KBM-7 (cell line): ENCODE measurements at regions not wholly inside any gene's neighbourhood (a gene's known extent, or its start where the extent isn't known, plus 50 kb on each side); places are given as distances from the start of the nearest gene placed in this dataset.

Experiments
- DNase-seq: peaks from one replicate; pipeline ENCODE4 v3.0.0-alpha.2; 2015
- in situ Hi-C: fragments of 300-500 bp; cut with MboI; formaldehyde crosslinking; loops from 2 replicates; pipeline ENCODE4 v1.14.3; 2020; ENCODE audit warnings: low sequenced_read_pairs, low pct_unique_long_range_greater_than_20kb, mixed read lengths

DNA sequence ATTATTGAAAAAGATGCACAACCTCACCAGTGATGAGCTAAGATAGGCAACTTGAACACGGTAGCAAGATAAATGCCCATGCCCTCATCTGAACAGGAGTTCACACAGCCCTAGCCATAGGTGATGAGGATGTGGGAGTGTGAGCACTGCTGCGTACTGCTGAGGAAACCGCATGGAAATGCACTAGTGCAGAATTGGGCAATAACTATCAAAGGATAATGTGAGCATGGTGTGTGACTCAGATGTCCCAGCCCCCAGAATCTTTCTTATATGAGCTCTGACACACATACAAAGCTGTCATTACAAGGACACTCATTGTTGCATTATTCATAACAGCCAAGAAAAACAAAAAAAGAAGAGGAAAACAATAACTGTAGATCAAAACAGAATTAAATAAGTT is 521.2 kb downstream of the IRX1 start:
- DNase-seq, result no peak
- in situ Hi-C loops, result no loop called here

DNA sequence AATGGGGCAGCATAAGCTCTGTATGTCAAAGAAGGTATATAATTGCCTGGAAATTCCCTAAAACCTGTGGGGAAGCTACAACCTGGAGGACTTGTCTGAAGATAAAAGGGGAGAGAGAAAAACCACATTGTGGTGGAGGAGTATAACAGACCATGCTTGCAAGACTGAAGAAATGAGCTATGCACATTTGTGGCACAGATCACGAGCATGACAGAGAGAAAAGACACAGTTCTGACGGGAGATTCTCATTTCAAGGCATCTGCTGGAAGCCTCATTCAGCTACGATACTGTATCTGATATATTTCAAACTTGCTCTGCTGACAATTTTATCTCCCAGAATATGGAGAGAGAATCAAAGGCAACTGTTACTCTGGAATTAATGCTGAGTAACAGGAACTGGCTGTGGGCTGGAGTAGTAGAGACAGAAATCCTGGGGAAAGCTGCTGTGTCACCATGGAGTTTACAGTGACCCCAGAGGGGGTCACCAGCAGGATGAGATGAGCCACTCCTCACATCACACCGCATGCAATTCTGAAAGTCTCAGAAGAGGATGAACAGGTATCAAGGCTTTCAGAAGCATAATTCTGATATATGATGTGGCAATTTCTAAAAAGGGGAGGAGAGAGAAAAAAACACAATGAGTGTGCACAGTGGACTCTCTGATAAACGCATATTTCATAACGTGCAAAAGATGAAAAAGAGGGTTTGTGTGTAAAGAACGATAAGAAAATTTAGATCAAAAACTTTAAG is 528.8 kb downstream of the IRX1 start:
- in situ Hi-C loops, result no loop called here
- no peak for DNase-seq

DNA sequence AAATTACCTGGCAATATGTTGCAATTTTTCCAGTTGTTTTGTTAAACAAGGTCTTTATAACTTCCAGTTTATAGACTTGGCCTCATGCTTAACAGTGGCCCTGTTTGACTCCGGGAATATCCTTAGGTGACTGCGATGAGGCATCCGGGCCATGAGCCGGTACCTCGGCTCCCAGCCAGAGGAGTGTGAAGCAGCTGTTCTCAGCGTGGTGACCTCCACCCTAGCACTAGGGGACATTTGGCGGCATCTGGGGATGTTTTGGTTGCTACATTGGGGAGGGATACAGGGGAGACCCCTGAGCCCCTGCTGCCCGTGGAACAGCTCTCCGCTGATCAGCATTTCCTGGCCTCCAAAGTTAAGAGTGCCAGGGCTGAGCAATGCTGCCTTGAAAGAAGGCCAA is 533.4 kb downstream of the IRX1 start:
- no peak for DNase-seq
- in situ Hi-C loops, result no loop called here

DNA sequence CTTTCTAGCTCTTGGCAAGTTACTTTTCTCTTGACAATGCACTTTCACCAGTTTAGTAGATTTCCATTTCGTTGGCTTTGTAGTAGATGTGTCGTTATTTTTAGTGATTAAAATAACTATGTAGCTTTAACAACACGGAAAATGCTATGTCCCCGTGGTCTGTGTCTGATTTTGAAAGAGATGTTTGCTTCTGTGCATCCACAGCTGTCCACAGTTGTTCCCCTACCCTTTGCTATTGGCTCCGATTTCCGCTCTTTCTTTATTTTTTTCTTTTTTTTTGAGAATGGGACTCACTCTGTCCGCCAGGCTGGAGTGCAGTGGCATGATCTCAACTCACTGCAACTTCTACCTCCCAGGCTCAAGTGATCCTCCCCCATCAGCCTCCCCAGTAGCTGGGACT is 533.9 kb downstream of the IRX1 start:
- DNase-seq, result no peak
- in situ Hi-C loops, result no loop called here

DNA sequence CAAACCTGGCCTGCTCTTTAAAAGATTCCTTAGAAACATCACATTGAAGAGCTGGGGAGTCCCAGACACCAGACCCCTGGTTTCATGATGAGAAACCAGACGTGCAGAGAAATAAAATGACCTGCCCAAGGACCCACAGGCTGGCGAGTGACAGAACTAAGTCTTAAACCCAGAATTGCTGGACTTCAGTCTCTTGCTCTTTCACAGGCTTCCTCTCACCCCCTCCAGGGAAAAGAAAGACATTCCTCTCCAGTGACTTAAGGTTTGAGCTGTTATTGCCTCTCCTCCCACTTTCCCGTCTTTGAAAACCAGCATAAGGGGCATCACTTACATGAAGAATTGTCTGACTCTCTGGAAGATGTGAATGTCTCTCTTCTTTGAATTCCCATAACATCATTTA is 535.2 kb downstream of the IRX1 start:
- in situ Hi-C loops, result no loop called here

DNA sequence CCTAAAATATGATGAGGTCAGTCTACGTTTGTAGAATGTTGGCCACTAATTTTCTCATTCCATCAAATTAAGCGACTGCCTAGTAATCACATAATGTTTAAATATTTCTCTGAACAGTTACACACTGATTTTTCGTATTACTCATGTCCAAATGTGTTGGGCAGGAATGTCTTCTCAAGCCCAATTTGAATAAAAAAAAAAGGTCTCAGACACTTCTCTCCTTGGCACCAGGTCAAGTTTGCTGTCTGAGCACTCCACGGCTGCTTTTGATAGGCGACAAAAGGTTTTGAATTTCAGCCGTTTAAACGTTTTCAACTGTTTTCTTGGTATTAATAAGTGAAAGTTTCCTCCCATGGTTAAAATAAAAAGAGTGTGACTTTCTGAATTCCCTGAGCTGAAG is 542.1 kb downstream of the IRX1 start:
- no peak for DNase-seq
- in situ Hi-C loops, result no loop called here

More for the DNA sequence above, 535.2 kb downstream of the IRX1 start:
- no peak for DNase-seq

DNA sequence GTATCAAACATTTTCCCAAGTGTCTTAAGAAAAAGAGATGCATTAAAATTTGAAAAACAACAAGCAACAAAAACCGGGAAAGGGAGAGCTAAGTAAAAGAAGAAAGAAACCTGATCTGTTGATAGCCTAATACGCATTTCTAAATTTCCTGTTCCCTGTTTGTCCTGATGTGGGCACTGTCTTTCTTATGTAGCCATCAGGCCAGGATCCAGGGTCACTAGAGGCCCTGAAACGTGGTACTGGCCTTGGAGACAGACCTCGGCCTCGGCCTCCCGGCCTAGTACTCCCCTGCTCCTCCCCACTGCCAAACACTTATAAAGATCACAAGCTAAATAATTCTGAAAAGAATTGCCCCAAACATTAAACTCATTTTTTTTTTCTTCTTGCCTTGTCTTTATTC is 547.2 kb downstream of the IRX1 start:
- no peak for DNase-seq
- in situ Hi-C loops, result no loop called here

DNA sequence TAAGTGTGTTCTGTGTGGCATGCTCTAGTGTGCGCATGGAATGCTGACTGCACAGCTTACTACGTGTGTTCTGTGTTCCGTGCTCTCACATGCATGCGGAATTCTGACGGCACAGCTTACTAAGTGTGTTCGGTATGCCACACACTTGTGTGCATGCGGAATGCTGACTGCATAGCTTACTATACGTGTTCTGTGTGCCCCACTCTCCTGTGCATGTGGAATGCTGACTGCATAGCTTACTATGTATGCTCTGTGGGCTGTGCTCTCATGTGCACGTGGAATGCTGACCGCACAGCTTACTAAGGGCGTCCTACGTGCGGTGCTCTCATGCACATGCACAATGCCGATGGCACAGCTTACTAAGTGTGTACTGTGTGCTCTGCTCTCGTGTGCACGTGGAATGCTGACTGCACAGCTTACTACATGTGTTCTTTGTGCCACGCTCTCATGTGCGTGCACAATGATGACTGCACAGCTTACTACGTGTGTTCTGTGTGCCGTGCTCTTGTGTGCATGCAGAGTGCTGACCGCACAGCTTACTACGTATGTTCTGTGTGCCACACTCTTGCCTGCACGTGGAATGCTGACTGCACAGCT is 548.9 kb downstream of the IRX1 start:
- no peak for DNase-seq
- in situ Hi-C loops, result no loop called here

DNA sequence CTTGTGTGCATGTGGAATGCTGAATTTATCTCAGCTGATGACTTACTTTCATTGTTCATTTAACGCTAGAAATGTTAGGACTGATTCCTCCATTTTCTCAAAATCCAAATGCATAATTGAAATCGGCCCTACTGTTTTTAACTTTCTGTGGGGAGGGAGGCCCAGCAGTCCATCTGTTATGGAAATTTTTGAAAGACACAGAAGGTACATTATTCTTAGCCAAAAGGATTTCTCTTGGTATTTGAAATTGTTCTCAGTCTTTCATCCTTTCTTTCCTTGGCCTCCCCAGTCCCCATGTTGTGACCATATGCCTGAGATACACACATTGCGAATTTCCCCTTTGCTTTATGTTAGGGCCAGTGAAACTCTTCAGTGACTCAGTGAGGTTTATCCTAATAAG is 549.9 kb downstream of the IRX1 start:
- in situ Hi-C loops, result no loop called here
- DNase-seq, result no peak

DNA sequence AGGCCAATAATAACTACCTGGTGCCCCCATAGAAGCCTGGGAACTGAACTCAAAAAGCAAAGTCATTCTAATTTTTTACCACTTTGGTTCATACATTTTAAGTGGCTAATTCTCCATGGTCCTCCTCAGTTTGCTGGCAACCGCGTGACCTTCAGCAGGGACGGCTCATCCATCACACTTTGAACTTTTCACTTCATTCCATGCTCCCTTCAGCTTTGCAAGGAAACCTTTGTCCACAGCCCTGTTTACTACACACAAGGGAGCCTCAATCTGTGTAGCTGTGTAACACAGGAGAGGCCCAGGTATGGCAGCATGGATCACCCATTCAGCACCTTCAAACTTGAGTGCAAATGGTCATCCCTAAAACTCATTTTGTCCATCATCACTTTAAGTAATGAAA is 552.4 kb downstream of the IRX1 start:
- in situ Hi-C loops, result no loop called here
- DNase-seq, result no peak

DNA sequence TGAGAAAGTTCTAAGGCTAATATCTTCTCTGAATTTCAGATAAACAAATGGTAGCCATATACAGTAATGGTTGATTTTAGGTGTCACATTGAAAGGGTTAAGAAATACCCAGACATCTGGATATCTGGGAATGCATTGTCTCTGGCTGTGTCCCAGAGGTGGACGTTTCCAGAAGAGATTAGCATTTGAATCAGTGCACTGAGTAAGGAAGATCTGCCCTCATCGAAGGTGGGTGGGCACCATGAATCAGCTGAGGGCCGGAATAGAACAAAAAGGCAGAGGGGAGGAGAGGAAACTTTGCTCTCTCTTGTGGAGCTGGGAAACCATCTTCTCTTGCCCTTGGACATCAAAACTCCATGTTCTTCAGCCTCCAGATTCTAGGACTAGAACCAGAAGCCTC is 554.4 kb downstream of the IRX1 start:
- no peak for DNase-seq
- in situ Hi-C loops, result no loop called here

DNA sequence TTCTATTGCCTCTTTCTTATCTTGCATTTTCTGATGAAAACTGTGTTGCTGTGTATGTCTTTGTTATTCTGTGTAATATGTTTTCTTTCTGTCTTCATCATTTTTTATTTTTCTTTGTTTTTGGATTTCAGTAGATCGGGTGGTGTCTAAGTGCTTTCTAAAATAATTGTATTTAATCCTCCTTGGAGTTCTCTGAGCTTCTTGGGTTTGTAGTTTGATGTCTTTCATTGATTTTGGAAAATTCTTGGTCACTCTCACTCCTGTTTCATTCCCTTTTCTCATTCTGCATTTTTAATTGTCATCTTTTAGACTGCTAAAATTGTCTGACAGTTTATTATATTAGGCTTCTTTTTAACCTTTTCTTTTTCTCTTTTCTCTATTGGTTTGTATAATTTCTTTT is 560.5 kb downstream of the IRX1 start:
- in situ Hi-C loops, result no loop called here
- no peak for DNase-seq

DNA sequence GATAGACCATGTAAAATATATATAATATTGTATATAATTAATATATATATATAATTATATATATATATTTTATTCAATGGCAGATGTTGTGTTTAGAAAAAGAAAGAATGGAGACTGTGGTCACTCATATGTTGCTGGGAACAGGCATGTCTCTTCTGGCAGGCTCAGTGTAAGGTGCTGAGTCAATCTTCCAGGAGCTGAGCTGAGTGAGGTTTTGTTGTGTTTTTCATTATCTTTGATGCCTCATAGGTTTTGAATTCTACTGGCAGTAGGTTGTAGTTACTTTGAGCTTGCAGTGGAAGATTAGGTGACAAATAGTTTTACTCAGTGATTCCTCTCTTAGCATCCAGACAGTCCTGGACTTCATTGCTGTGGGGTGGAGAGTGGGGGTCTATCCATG is 561.3 kb downstream of the IRX1 start:
- in situ Hi-C loops, result no loop called here
- DNase-seq, result no peak

DNA sequence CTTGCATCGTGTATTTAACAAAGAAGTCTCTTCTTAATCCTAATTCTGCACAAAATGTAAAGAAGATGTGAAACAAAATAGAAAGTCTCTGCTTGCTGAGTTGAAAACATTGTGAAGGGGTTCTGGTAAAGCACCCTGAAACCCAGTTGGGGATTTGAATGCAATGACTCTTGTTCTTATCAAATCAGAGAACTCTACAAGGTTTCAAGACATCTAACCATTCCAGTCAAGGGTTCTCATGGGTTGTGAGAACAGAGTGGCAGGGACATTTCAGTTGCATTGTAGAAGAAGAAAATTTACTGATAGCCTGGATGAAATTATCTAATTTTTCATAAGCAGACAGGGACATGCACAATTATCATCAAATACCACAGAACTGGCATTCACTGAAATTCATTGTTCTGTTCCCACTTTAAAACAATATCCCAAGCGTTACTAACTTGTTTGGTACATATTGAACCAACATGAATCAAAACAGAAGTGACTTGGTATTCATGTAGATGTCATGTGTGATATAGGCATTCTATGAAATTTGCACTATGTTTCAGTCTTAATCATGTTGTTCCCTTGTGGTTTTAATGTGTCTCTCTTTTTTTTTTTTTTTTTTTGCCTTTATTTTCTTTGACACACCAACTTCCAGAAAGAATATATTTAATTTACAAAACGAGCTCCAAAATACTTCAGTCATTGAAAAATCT is 563.3 kb downstream of the IRX1 start:
- DNase-seq, result no peak
- in situ Hi-C loops, result no loop called here

DNA sequence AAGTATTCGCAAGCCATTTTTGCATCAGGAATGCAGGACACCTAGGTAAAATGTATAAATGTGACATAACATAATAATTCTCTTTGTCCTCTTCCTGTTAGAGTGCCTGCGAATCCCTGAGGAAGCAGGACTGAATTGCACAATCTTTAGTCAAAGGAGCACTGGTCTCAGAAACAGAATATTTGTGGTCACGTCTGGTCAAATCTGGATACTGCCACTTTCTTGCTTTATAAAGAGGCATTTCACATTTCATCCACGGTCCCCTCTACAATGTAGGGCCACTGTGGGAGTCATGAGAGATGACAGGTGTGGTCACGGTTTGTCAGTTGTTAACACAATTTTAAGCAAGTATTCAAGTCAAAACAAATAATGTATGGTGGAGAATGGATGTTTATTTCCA is 564.0 kb downstream of the IRX1 start:
- in situ Hi-C loops, result no loop called here
- DNase-seq, result no peak

DNA sequence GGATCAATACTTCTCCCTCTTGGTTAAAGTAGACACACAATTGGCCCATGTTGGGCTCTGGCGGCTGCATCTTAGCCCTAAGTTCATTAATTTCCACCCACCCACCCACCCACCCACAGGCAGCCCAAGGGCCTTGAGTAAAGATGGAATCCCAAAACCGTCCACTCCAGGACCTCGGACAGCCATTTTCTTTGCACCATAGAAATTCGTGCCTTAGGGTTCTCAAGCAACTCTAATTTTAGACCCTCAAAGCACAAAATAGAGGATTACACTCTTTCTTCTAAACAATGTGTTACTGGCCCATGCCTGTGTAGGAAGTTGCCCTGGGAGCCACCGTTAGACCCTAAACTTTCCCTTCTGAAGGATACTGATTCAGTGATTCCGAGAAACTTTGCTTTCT is 568.5 kb downstream of the IRX1 start:
- in situ Hi-C loops, result no loop called here
- no peak for DNase-seq

DNA sequence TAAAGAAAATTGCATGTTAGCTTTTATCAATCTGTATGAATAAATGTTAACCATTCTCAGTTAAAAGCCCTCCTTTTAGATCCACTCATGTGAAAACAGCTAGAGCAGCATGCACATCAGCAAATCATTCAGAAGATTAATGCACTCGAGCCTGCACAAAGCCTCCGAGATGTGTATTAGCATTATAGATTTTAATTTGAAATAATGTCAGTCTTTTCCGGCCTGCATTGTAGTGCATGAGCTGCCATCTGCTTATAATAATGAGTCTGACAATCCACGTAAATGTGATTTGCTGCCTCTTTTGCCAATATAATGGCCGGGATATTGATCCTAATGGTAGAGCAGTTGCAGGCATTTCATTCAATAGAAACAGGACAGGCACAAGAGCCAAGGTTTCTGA is 585.1 kb downstream of the IRX1 start:
- in situ Hi-C loops, result no loop called here
- no peak for DNase-seq

DNA sequence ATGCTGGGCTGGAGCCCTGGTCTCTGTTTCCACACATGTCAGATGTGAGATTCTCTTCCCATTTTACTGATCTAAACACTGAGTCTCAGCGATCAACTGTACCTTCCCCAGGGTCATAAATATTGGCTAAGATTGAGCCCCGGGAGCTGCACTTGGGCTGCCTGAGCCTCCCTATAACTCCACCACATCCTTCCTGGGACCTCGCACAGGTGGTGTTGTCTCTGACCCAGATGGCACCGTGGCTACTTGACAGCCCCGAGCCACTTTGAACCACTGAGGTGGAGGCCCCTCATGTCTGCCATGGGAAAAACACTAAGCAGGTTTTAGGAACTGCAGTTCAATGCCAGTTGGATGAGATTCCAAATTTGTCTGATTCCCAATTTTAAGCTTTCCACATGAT is 586.5 kb downstream of the IRX1 start:
- DNase-seq, result no peak
- in situ Hi-C loops, result no loop called here

DNA sequence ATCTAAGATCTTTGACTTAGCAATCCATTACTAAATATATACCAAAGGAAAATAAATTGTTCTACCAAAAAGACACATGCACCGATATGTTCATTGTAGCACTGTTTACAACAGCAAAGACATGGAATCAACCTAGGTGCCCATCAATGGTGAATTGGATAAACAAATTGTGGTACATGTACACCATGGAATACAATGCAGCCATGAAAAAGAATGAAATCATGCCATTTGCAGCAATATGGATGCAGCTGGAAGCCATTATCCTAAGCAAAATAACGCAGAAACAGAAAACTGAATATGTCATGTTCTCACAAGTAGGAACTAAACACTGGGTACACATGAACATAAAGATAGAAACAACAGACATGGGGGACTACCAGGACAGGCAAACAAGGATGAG is 589.5 kb downstream of the IRX1 start:
- in situ Hi-C loops, result no loop called here
- DNase-seq, result no peak

DNA sequence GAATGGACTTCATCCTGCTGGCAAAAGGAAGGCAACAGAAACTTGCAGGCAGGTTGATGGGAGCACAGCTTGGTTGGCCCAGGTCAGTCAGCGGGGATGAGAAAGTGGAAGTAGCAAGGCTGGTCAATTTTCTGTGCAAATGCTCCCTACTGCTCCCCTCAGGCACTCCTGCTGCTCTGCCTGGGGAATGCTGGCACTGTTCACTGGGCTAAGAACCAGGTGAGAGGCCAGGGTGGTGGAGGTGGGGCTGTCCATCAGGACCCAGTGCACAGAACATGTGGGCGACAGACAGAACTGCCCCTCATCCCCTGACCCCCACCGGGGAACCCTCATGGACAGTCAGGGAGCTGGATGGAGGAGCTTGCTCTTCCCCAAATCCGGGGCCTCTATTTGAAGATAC is 593.1 kb downstream of the IRX1 start:
- no peak for DNase-seq
- in situ Hi-C loops, result no loop called here

DNA sequence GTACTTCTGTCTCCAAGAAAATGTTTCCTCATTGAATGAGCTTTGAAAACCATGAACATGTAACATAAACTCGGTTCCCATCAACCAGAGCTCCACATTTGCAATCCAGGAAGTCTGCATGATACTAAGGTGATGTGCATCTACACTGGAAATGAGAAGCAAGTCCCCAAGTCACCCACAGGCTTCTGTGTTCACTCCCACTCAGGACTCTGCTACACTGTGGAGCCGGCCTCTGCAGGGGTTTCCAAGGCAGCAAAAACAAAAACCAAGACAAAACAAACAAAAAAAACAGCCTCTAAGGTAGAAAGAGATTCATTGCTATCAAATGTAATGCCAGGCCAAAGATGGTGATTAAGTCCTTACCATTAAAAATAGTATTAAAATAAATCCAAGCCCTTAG is 593.7 kb downstream of the IRX1 start:
- peak; percentile 69 for DNase-seq
- in situ Hi-C loops, result no loop called here
